K562 (cell line): ENCODE measurements at regions not wholly inside any gene's neighbourhood (a gene's known extent, or its start where the extent isn't known, plus 50 kb on each side); places are given as distances from the start of the nearest gene placed in this dataset.

Source experiments
- ATF1 ChIP-seq, 2 experiments: fragments of 450-650 bp in 1 of 2; IDR thresholded peaks; 2 replicates each; pipeline ENCODE4 v1.6.1; 2016; ENCODE audit warnings: missing compliant biosample characterization in 1 of 2, missing genetic modification characterization in 1 of 2
- CGGBP1 ChIP-seq: fragments of 250-450 bp; sonication (Bioruptor Pico); IDR thresholded peaks from 2 replicates; pipeline ENCODE4 v1.9.0; 2021; ENCODE audit warnings: mild to moderate bottlenecking
- CHD7 ChIP-seq: fragments of 200-600 bp; sonication (generic); IDR thresholded peaks from one replicate; pipeline ENCODE4 v1.6.1; 2012; ENCODE audit warnings: mild to moderate bottlenecking, low read depth, low read length, inconsistent platforms
- MEF2A ChIP-seq: IDR thresholded peaks from 2 replicates; pipeline ENCODE4 v1.6.1; 2011; ENCODE audit warnings: low read depth, mild to moderate bottlenecking, low read length, moderate library complexity; ENCODE audit not compliant: control insufficient read depth
- NR1H2 ChIP-seq: sonication (generic); formaldehyde crosslinking; IDR thresholded peaks from 2 replicates; pipeline ENCODE4 v1.4.0; 2020; ENCODE audit warnings: mild to moderate bottlenecking, missing genetic modification reagents
- RB1 ChIP-seq: fragments of 450-650 bp; IDR thresholded peaks from 2 replicates; pipeline ENCODE4 v1.6.1; 2017; ENCODE audit warnings: low read depth, mild to moderate bottlenecking
- TAF1 ChIP-seq: IDR thresholded peaks from 2 replicates; pipeline ENCODE4 v1.6.1; 2011; ENCODE audit warnings: mild to moderate bottlenecking, low read length, moderate library complexity; ENCODE audit not compliant: insufficient read depth, control insufficient read depth, severe bottlenecking; ENCODE audit errors: extremely low read depth
- ZNF764 ChIP-seq: fragments of 250-450 bp; sonication (Bioruptor Pico); IDR thresholded peaks from 2 replicates; pipeline ENCODE4 v1.4.0; 2020; ENCODE audit warnings: low read depth, mild to moderate bottlenecking, moderate library complexity
- TF ChIP-seq, protein P1 (sequence below), 2 experiments: fragments of 450-650 bp; formaldehyde crosslinking in 1 of 2; IDR thresholded peaks; 2 replicates each; pipeline versions ENCODE4 v1.4.0 to v1.6.1; 2014 to 2020; ENCODE audit warnings: mild to moderate bottlenecking in 2 of 2, borderline replicate concordance in 1 of 2, low read depth in 1 of 2

DNA sequence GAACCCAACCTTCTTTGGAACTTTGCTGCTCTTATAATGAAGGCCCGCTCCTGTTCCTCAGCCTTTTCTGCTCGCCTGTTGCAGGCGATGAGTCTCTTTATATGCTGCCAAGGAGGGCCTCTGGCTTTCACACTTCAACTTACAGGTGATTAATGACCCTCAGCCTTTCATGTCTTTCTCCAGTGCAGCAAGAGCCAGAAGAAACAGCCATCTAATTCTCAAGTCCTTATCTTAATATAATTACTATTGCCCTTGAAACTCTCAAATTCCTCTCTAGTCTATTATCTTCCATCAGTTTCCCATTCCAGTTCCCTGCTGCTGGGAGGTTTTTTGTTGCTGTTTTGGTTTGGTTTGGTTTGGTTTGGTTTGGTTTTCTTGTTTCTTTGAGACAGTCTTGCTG, 121.8 kb upstream of the MED13 start:
- TF ChIP-seq ATF1 (CRISPR knock-in tag; IDR thresholded peaks at IDR 0.05) (no peak), ATF1 (tag; IDR thresholded peaks at IDR 0.05) (no peak), NR1H2 (CRISPR knock-in tag) (no peak), ZNF764 (CRISPR knock-in tag) (no peak), TAF1 (no peak), MEF2A (no peak), CGGBP1 (no peak), CHD7 (no peak), RB1 (no peak)
- TF ChIP-seq, protein P1, sequence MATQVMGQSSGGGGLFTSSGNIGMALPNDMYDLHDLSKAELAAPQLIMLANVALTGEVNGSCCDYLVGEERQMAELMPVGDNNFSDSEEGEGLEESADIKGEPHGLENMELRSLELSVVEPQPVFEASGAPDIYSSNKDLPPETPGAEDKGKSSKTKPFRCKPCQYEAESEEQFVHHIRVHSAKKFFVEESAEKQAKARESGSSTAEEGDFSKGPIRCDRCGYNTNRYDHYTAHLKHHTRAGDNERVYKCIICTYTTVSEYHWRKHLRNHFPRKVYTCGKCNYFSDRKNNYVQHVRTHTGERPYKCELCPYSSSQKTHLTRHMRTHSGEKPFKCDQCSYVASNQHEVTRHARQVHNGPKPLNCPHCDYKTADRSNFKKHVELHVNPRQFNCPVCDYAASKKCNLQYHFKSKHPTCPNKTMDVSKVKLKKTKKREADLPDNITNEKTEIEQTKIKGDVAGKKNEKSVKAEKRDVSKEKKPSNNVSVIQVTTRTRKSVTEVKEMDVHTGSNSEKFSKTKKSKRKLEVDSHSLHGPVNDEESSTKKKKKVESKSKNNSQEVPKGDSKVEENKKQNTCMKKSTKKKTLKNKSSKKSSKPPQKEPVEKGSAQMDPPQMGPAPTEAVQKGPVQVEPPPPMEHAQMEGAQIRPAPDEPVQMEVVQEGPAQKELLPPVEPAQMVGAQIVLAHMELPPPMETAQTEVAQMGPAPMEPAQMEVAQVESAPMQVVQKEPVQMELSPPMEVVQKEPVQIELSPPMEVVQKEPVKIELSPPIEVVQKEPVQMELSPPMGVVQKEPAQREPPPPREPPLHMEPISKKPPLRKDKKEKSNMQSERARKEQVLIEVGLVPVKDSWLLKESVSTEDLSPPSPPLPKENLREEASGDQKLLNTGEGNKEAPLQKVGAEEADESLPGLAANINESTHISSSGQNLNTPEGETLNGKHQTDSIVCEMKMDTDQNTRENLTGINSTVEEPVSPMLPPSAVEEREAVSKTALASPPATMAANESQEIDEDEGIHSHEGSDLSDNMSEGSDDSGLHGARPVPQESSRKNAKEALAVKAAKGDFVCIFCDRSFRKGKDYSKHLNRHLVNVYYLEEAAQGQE (IDR thresholded peaks at IDR 0.05; ENCODE audit: borderline replicate concordance) = no peak
- TF ChIP-seq, protein P1 (CRISPR knock-in tag; IDR thresholded peaks at IDR 0.05; ENCODE audit: low read depth) = no peak
